ENCODE measurements at regions not wholly inside any gene's neighbourhood (a gene's known extent, or its start where the extent isn't known, plus 50 kb on each side); places are given as distances from the start of the nearest gene placed in this dataset.

- Histone ChIP-seq H4K91ac (ENCODE audit: insufficient read depth, low read depth, low read length) (no peak overlapping the region), H3K56ac (ENCODE audit: extremely low read depth, insufficient read depth, low read length) (no peak overlapping the region), H3K27me3 (ENCODE audit: control insufficient read depth, insufficient read depth, low read length) (no peaks in the 10 kb centered on the region), H3K9me1 (ENCODE audit: insufficient read depth, low read length) (no peaks in the 10 kb centered on the region), H3K4ac (ENCODE audit: low read depth, low read length) (no peak overlapping the region), H3K4me1 (ENCODE audit: control insufficient read depth, insufficient read depth, low read length) (no peaks in the 10 kb centered on the region), H3K36me3 (ENCODE audit: control insufficient read depth, insufficient read depth, low read length) (no peaks in the 10 kb centered on the region), H3K23ac (ENCODE audit: low read depth, low read length) (no peak overlapping the region), H3K9ac (ENCODE audit: low read depth, low read length) (no peak overlapping the region), H2BK120ac (ENCODE audit: low read depth, low read length) (no peak overlapping the region), H4K8ac (ENCODE audit: low read depth in 2 of 2, low read length in 2 of 2) (no peak overlapping the region), H4K20me1 (ENCODE audit: insufficient read depth, low read length) (no peaks in the 10 kb centered on the region), H3K14ac (replicated peaks; ENCODE audit: low read depth, low read length) (no peak overlapping the region), H2AK9ac (replicated peaks; ENCODE audit: low read depth, low read length, poor library complexity) (no peak overlapping the region), H2BK5ac (ENCODE audit: low read depth, low read length, poor library complexity, severe bottlenecking) (no peak overlapping the region), H2AK5ac (ENCODE audit: low read depth, low read length) (no peak overlapping the region), H2AFZ (replicated peaks; ENCODE audit: low read length, poor library complexity) (no peak overlapping the region), H2BK20ac (ENCODE audit: low read depth, low read length) (no peak overlapping the region), H2BK15ac (ENCODE audit: low read depth, low read length) (no peak overlapping the region), H3K79me1 (ENCODE audit: low read depth in 1 of 2, low read length in 2 of 2) (no peaks in the 10 kb centered on the region), H3K27ac (ENCODE audit: insufficient read depth, low read length) (no peak overlapping the region), H3K9me3 (ENCODE audit: control insufficient read depth, insufficient read depth, low read length) (no peaks in the 10 kb centered on the region), H4K5ac (ENCODE audit: low read depth, low read length) (no peak overlapping the region), H3K4me2 (ENCODE audit: low read depth, low read length) (no peak overlapping the region), H3K18ac (ENCODE audit: low read depth, low read length) (no peak overlapping the region), H3K4me3 (ENCODE audit: insufficient read depth, low read depth, low read length) (no peak overlapping the region)
- intact Hi-C loops (cut with micrococcal nuclease) (no loop called here), dilution Hi-C loops (cut with HindIII; ENCODE audit: low sequenced_read_pairs, unreplicated experiment) (no loop called here), in situ Hi-C loops (cut with MboI; ENCODE audit: low sequenced_read_pairs) (no loop called here)
- TF ChIP-seq MXI1 (IDR thresholded peaks at IDR 0.05; ENCODE audit: borderline replicate concordance, low read depth, low read length) (no peak), MAFK (IDR thresholded peaks at IDR 0.05; ENCODE audit: low read depth, low read length) (peak; percentile 20; the same call in 1 of the 2 replicates)
- TF ChIP-seq, protein P1, sequence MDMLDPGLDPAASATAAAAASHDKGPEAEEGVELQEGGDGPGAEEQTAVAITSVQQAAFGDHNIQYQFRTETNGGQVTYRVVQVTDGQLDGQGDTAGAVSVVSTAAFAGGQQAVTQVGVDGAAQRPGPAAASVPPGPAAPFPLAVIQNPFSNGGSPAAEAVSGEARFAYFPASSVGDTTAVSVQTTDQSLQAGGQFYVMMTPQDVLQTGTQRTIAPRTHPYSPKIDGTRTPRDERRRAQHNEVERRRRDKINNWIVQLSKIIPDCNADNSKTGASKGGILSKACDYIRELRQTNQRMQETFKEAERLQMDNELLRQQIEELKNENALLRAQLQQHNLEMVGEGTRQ (IDR thresholded peaks at IDR 0.05; ENCODE audit: low read depth, low read length) = no peak
- ChIA-PET CTCF (no interaction called here), POLR2A (ENCODE audit: unreplicated experiment) (no interaction called here)
- DNase-seq (no peak), ATAC-seq (ENCODE audit: low read depth) (no peak)
- WGBS, 2 experiments (ENCODE audit: extremely low coverage in 2 of 2, insufficient read length in 1 of 2) = 100% methylated on average over 1 of the region's 5 CpGs; no CpG with 5 or more reads in 1 of the 2 experiments
- no TSS peak for BruUV-seq (replicated peaks)
Measured at GRCh38 chr13:83327091-83327490, 555.2 kb downstream of the SLITRK1 start.

Data from IMR-90 (cell line).